ENCODE measurements at regions not wholly inside any gene's neighbourhood (a gene's known extent, or its start where the extent isn't known, plus 50 kb on each side); places are given as distances from the start of the nearest gene placed in this dataset.

GRCh38 chr10:75291805-75292204 is 56.0 kb upstream of the COMTD1 start:
- no peak for TF ChIP-seq EP300 (IDR thresholded peaks at IDR 0.05; ENCODE audit: borderline replicate concordance in 1 of 2, low read depth in 2 of 2, low read length in 2 of 2)
- no peak for TF ChIP-seq CTCF (IDR thresholded peaks at IDR 0.05; ENCODE audit: control extremely low read depth in 1 of 3, insufficient read depth in 1 of 3, low read depth in 1 of 3, low read length in 3 of 3)
- no peak for TF ChIP-seq POLR2A (IDR thresholded peaks at IDR 0.05; ENCODE audit: control extremely low read depth in 1 of 2, low read depth in 2 of 2, low read length in 2 of 2)
- no peak for TF ChIP-seq ATF3 (IDR thresholded peaks at IDR 0.05; ENCODE audit: insufficient read depth, low read depth, low read length)
- no peak for TF ChIP-seq SP1 (IDR thresholded peaks at IDR 0.05; ENCODE audit: low read depth, low read length)
- TF ChIP-seq TAF1 (IDR thresholded peaks at IDR 0.05; ENCODE audit: low read depth, low read length), result no peak
